ENCODE measurements at regions not wholly inside any gene's neighbourhood (a gene's known extent, or its start where the extent isn't known, plus 50 kb on each side); places are given as distances from the start of the nearest gene placed in this dataset.

- DNase-seq (ENCODE audit: low read depth): no peak
- TF ChIP-seq, protein P1, sequence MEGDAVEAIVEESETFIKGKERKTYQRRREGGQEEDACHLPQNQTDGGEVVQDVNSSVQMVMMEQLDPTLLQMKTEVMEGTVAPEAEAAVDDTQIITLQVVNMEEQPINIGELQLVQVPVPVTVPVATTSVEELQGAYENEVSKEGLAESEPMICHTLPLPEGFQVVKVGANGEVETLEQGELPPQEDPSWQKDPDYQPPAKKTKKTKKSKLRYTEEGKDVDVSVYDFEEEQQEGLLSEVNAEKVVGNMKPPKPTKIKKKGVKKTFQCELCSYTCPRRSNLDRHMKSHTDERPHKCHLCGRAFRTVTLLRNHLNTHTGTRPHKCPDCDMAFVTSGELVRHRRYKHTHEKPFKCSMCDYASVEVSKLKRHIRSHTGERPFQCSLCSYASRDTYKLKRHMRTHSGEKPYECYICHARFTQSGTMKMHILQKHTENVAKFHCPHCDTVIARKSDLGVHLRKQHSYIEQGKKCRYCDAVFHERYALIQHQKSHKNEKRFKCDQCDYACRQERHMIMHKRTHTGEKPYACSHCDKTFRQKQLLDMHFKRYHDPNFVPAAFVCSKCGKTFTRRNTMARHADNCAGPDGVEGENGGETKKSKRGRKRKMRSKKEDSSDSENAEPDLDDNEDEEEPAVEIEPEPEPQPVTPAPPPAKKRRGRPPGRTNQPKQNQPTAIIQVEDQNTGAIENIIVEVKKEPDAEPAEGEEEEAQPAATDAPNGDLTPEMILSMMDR (IDR thresholded peaks at IDR 0.05; ENCODE audit: insufficient read depth, low read depth, low read length, missing control alignments): no peak
- H3K4me3 ChIP-seq (ENCODE audit: low read length): no peak overlapping the region
Observed at GRCh38 chr3:38980938-38981337, 70.8 kb downstream of the SCN11A start.

- TF ChIP-seq, protein P1 (IDR thresholded peaks at IDR 0.05; ENCODE audit: insufficient read depth, low read depth, low read length, missing control alignments): no peak
- DNase-seq (ENCODE audit: low read depth): no peak
- no peak overlapping the region for H3K4me3 ChIP-seq (ENCODE audit: low read length)
Observed at GRCh38 chr3:38978729-38979128, 73.0 kb downstream of the SCN11A start.

- no peak overlapping the region for H3K4me3 ChIP-seq (ENCODE audit: low read length)
- TF ChIP-seq, protein P1 (IDR thresholded peaks at IDR 0.05; ENCODE audit: insufficient read depth, low read depth, low read length, missing control alignments): no peak
- DNase-seq (ENCODE audit: low read depth): no peak
Observed at GRCh38 chr3:38970851-38971638, 80.7 kb downstream of the SCN11A start.

DNA sequence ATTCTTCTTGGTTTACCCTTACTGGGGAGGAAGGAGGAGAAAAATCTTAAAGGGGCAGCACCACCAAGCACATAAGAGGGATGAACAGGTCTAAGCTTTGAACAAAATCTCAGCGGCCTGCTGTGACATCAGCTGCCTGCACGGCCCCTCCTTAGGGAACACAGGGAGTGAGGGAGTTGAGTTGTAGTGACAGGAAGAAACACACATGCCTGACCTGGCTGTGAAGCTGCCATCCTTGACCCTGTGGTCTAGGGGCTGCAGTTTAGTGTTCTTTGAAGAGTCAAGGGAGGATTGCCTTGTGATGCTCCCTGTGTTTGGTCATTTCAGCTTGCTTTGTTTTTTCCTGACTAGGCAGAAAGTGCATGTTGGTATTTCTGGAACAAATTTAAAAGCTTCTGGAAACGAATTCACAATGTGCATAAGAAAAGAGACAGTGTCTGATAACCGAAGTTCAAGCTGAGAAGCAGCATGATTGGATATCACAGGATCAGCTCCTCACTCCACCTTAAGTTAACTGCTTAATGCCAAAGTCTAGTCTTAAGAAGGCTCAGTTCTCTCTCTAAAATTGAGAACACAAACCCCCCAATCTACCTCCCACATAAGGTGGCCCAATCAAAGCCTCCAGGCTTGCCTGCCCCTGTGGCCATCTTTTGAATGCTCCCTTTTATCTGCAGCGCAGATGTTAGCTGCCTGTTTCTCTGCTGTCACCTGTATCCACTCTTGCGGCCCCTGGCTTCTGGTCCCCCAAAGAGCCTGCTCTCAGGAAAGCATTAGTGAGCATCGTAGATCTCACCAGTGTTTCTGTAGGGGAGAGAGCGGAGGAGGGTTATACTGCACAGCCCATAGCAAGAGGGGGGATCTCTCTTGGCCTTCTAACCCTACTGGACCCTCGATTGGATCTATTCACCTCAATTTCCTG, 82.2 kb downstream of the SCN11A start:
- no peak overlapping the region for H3K4me3 ChIP-seq (ENCODE audit: low read length)
- no peak for DNase-seq (ENCODE audit: low read depth)
- TF ChIP-seq, protein P1 (IDR thresholded peaks at IDR 0.05; ENCODE audit: insufficient read depth, low read depth, low read length, missing control alignments): no peak

GRCh38 chr3:38968891-38969290, 82.9 kb downstream of the SCN11A start:
- TF ChIP-seq, protein P1 (IDR thresholded peaks at IDR 0.05; ENCODE audit: insufficient read depth, low read depth, low read length, missing control alignments): no peak
- no peak for DNase-seq (ENCODE audit: low read depth)
- no peak overlapping the region for H3K4me3 ChIP-seq (ENCODE audit: low read length)

DNA sequence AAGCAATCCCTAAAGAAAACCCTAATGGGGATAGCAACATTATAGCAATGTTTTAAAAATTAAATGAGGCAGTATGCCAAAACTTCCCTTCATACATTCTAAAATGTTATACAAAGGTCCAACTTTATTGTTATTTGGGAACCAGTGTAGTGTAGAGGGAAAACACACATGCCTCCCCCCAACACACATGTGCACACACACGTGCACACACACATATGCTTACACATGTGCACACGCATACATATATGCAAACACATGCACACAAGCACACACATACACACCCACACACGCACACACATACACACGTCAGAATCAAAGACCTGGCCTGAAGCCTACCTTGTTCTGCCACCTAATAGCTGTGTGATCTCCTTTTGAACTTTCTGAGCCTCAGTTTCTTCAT, 83.3 kb downstream of the SCN11A start:
- H3K4me3 ChIP-seq (ENCODE audit: low read length): no peak overlapping the region
- TF ChIP-seq, protein P1 (IDR thresholded peaks at IDR 0.05; ENCODE audit: insufficient read depth, low read depth, low read length, missing control alignments): no peak
- no peak for DNase-seq (ENCODE audit: low read depth)
